Endodermal cell (in vitro differentiated cells): ENCODE measurements at regions not wholly inside any gene's neighbourhood (a gene's known extent, or its start where the extent isn't known, plus 50 kb on each side); places are given as distances from the start of the nearest gene placed in this dataset.

Experiments used
- DNase-seq: peaks from one replicate; pipeline ENCODE4 v3.0.0-alpha.2; 2017
- H3K27ac ChIP-seq: 2 replicates; pipeline ENCODE4 v1.5.1; 2013; ENCODE audit warnings: mild to moderate bottlenecking, low read depth, low read length, moderate library complexity
- H3K27me3 ChIP-seq: 2 replicates; pipeline ENCODE4 v1.6.1; 2013; ENCODE audit warnings: mild to moderate bottlenecking, low read length, moderate library complexity; ENCODE audit not compliant: insufficient read depth, control insufficient read depth, poor library complexity, severe bottlenecking
- H3K36me3 ChIP-seq: 2 replicates; pipeline ENCODE4 v1.7.0; 2013; ENCODE audit warnings: mild to moderate bottlenecking, low read length, moderate library complexity; ENCODE audit not compliant: control insufficient read depth, insufficient read depth
- H3K4me1 ChIP-seq: one replicate; pipeline ENCODE4 v1.7.0; 2013; ENCODE audit warnings: low read length; ENCODE audit not compliant: control insufficient read depth, insufficient read depth
- H3K4me3 ChIP-seq: 2 replicates; pipeline ENCODE4 v1.5.1; 2013; ENCODE audit warnings: mild to moderate bottlenecking, low read length, moderate library complexity
- H3K9ac ChIP-seq: 2 replicates; pipeline ENCODE4 v1.6.1; 2013; ENCODE audit warnings: mild to moderate bottlenecking, low read length, moderate library complexity; ENCODE audit not compliant: poor library complexity, severe bottlenecking; ENCODE audit errors: extremely low read depth
- H3K9me3 ChIP-seq: 2 replicates; pipeline ENCODE4 v1.6.1; 2013; ENCODE audit warnings: mild to moderate bottlenecking, low read length, moderate library complexity; ENCODE audit not compliant: control insufficient read depth
- H3K27ac Mint-ChIP-seq: 2 replicates; pipeline ENCODE4 v1.8.0; 2020; ENCODE audit warnings: mixed read lengths
- H3K27me3 Mint-ChIP-seq: 2 replicates; pipeline ENCODE4 v1.8.0; 2021; ENCODE audit warnings: mild to moderate bottlenecking, mixed read lengths; ENCODE audit not compliant: insufficient read depth
- H3K36me3 Mint-ChIP-seq: 2 replicates; pipeline ENCODE4 v1.8.0; 2020; ENCODE audit warnings: low read depth, mixed read lengths
- H3K4me1 Mint-ChIP-seq: 2 replicates; pipeline ENCODE4 v1.8.0; 2020; ENCODE audit warnings: mixed read lengths
- H3K4me3 Mint-ChIP-seq: 2 replicates; pipeline ENCODE4 v1.8.0; 2020; ENCODE audit warnings: mild to moderate bottlenecking, moderate library complexity, mixed read lengths
- H3K9me3 Mint-ChIP-seq: 2 replicates; pipeline ENCODE4 v1.8.0; 2020; ENCODE audit warnings: mild to moderate bottlenecking, mixed read lengths
- CTCF ChIP-seq: fragments of 200-600 bp; sonication (generic); conservative IDR thresholded peaks from 2 replicates; pipeline ENCODE4 v1.5.0; 2021; ENCODE audit warnings: antibody characterized with exemption, mild to moderate bottlenecking
- whole genome bisulfite sequencing, 2 experiments: methylation state at CpG; one replicate each; pipeline versions ENCODE4 v1.1.5 to v1.1.7; 2013; ENCODE audit warnings: missing lambda C conversion rate in 2 of 2, mixed read lengths in 1 of 2; ENCODE audit not compliant: insufficient coverage in 1 of 2, insufficient read length in 1 of 2; 5-methylcytosine and 5-hydroxymethylcytosine counted together

- Mint-ChIP-seq H3K27ac (no peak overlapping the region), H3K36me3 (no peaks in the 10 kb centered on the region), H3K9me3 (no peaks in the 10 kb centered on the region), H3K4me3 (no peak overlapping the region), H3K4me1 (peaks cover 11% of the 10 kb centered on the region), H3K27me3 (peaks cover 35% of the 10 kb centered on the region)
- WGBS, 2 experiments, result 89 to 93% methylated on average over 3 of the region's 3 CpGs
- Histone ChIP-seq H3K27ac (no peak overlapping the region), H3K4me3 (no peak overlapping the region), H3K4me1 (no peaks in the 10 kb centered on the region), H3K9me3 (no peaks in the 10 kb centered on the region), H3K9ac (no peak overlapping the region), H3K27me3 (peaks cover 13% of the 10 kb centered on the region), H3K36me3 (no peaks in the 10 kb centered on the region)
- TF ChIP-seq CTCF, result no peak
- no peak for DNase-seq
Observed at GRCh38 chr7:21149809-21150208, 278.1 kb upstream of the SP4 start.

- TF ChIP-seq CTCF, result no peak
- H3K36me3 ChIP-seq, result no peaks in the 10 kb centered on the region
- 98 to 100% methylated on average over 1 to 2 of the region's 2 CpGs for WGBS, 2 experiments
Observed at GRCh38 chr7:21154614-21155013, 273.3 kb upstream of the SP4 start.

GRCh38 chr7:21159506-21159905 lies 268.4 kb upstream of the SP4 start:
- H3K27me3 ChIP-seq, result peaks cover 5% of the 10 kb centered on the region
- H3K27ac Mint-ChIP-seq, result no peak overlapping the region

More at GRCh38 chr7:21154614-21155013, 273.3 kb upstream of the SP4 start:
- H3K36me3 Mint-ChIP-seq, result no peaks in the 10 kb centered on the region
- no peaks in the 10 kb centered on the region for H3K9me3 ChIP-seq
- no peak overlapping the region for H3K27ac ChIP-seq
- no peaks in the 10 kb centered on the region for H3K9me3 Mint-ChIP-seq
- no peak overlapping the region for H3K27ac Mint-ChIP-seq
- H3K4me1 ChIP-seq, result no peaks in the 10 kb centered on the region
- no peak overlapping the region for H3K9ac ChIP-seq
- no peak overlapping the region for H3K4me3 Mint-ChIP-seq
- H3K4me3 ChIP-seq, result no peak overlapping the region
- H3K27me3 Mint-ChIP-seq, result peaks cover 3% of the 10 kb centered on the region
- H3K4me1 Mint-ChIP-seq, result no peaks in the 10 kb centered on the region
- DNase-seq, result no peak
- no peaks in the 10 kb centered on the region for H3K27me3 ChIP-seq

More at GRCh38 chr7:21159506-21159905, 268.4 kb upstream of the SP4 start:
- H3K4me3 Mint-ChIP-seq, result no peak overlapping the region
- peaks cover 3% of the 10 kb centered on the region for H3K27me3 Mint-ChIP-seq
- H3K36me3 Mint-ChIP-seq, result no peaks in the 10 kb centered on the region
- TF ChIP-seq CTCF, result no peak
- no peaks in the 10 kb centered on the region for H3K9me3 Mint-ChIP-seq
- no peaks in the 10 kb centered on the region for H3K4me1 Mint-ChIP-seq
- Histone ChIP-seq H3K36me3 (no peaks in the 10 kb centered on the region), H3K4me3 (no peak overlapping the region), H3K9me3 (no peaks in the 10 kb centered on the region), H3K27ac (no peak overlapping the region), H3K9ac (no peak overlapping the region), H3K4me1 (no peaks in the 10 kb centered on the region)
- no peak for DNase-seq
- WGBS, 2 experiments, result 82% methylated on average over 1 of the region's 1 CpG; no CpG with 5 or more reads in 1 of the 2 experiments
